EL (cell line): ENCODE measurements at regions not wholly inside any gene's neighbourhood (a gene's known extent, or its start where the extent isn't known, plus 50 kb on each side); places are given as distances from the start of the nearest gene placed in this dataset.
A peak's percentile ranks its signal among the peaks of the same experiment; 100 is the strongest.

Experiments
- DNase-seq: peaks from one replicate; pipeline ENCODE4 v3.0.0-alpha.2; 2016

GRCh38 chr11:92484570-92484969, 260.0 kb downstream of the FAT3 start:
- no peak for DNase-seq

GRCh38 chr11:92489826-92490399, 265.3 kb downstream of the FAT3 start:
- no peak for DNase-seq

GRCh38 chr11:92492372-92492771, 267.8 kb downstream of the FAT3 start:
- DNase-seq, result no peak

GRCh38 chr11:92495107-92495793, 270.6 kb downstream of the FAT3 start:
- DNase-seq, result no peak

- no peak for DNase-seq
Measured at GRCh38 chr11:92500453-92500852, 275.8 kb downstream of the FAT3 start.

- DNase-seq, result no peak
Measured at GRCh38 chr11:92501066-92501739, 276.6 kb downstream of the FAT3 start.

DNA sequence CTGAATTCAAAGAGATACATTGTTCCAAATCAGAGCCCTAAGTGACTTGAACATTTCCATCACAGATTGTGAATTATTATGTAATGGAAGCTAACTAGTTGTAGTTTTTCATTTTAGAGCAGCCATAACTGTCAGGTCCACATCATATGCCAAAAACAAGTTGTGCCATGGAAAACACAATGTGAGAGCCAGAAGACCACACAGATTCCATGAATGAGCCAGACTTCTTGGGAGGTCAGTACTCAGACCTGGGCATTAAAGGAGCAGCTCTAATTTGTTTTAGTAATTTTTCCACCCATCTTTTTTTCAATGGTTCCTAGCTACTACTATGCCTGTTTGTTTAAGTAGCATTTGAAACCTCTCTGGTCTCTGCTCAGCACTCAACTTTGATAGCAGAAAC, 279.4 kb downstream of the FAT3 start:
- DNase-seq, result no peak

GRCh38 chr11:92504534-92504933, 279.9 kb downstream of the FAT3 start:
- DNase-seq, result no peak

- peak; percentile 66 for DNase-seq
Measured at GRCh38 chr11:92505689-92506088, 281.1 kb downstream of the FAT3 start.

DNA sequence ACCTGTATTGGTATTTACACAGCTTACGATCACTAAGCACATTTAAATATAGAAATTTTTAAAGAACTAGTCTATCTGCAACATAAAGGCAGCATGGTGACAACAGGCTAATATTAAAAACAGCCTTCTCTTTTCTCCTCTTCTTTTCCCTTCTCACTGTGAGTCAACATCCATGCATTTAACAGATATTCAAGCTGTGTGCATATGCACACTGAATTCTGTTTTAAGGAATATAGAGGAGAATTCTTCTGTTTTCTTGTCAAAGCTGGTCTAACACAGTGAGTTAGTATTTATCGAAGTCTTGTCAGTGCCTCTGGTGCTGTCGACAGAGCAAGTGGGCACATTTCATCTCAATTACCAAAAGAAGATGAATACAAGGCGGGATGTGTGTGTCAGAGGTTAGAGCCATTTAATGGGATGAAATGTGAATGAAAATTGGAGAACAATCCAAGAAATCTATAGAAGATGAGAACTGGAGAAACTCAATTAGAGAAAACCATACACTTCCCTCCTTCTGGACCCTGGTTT, 282.3 kb downstream of the FAT3 start:
- DNase-seq, result no peak

DNA sequence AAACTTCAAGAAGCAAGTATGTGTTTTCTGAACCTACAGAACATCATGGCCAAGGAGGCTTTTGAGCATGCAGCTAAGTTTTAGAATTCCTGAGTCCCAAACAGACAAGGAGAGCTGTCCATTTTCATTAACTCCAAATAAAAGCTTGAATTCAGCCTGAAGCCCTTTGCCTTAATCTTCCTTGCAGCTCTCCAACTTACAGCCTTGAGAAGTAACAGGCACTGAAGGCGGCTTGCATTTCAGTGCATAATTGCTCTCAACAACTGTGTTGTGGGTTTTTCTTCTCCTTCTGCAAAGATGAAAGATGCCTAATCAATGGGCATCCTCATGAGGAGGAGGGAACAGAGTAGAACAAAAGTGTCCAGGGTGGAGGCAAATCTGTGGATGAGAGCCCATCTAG, 286.0 kb downstream of the FAT3 start:
- DNase-seq, result no peak

- no peak for DNase-seq
Measured at GRCh38 chr11:92511522-92512203, 287.0 kb downstream of the FAT3 start.

DNA sequence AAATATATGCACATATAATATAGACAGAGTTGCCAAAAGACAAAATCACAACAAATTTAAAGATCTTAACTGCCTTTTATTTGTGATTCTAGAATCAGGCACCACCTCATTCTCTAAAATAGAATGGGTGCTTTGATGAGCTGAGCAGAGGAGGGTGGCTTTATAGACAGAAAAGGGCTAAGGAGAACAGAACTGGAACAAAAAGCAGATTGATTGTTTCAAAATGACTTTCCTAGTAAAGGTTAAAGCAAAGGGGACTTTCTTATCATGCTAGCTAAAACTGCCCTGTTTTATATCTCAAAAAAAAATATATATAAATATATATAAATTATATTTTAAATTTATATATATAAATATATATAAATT, 287.6 kb downstream of the FAT3 start:
- DNase-seq, result no peak

GRCh38 chr11:92523611-92524010, 299.0 kb downstream of the FAT3 start:
- DNase-seq, result no peak

DNA sequence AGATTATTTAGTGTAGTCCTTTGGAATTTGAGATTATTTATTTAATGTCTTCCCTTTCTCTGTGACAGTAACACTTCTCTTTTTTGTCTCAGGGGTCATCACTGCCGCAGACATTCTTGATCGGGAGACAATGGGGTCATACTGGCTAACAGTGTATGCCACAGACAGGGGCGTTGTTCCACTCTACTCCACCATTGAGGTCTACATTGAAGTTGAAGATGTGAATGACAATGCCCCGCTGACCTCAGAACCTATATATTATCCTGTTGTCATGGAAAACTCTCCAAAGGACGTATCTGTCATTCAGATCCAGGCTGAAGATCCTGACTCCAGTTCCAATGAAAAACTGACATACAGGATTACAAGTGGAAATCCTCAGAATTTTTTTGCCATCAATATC, 299.9 kb downstream of the FAT3 start:
- DNase-seq, result no peak

GRCh38 chr11:92527467-92527866, 302.8 kb downstream of the FAT3 start:
- no peak for DNase-seq

DNA sequence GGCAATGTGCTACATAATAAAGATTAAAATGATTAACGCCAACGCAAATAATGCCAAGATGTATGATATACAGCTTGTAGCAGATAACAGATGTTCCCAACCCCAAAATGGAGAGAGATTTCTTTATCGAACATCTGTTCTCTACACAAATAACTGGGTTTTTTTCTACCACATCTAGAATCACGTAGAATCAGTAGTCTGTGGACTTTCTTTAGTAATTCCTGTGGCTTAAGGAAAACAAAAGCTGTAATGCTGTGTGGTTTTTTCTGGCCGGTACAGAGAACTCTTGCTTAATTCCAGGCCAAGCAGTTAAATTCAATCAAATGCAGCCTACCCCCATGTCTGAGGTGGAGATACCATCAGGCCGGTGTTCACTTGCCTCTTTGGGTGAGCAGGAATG, 303.4 kb downstream of the FAT3 start:
- DNase-seq, result peak; percentile 42

GRCh38 chr11:92531065-92531739, 306.6 kb downstream of the FAT3 start:
- no peak for DNase-seq

DNA sequence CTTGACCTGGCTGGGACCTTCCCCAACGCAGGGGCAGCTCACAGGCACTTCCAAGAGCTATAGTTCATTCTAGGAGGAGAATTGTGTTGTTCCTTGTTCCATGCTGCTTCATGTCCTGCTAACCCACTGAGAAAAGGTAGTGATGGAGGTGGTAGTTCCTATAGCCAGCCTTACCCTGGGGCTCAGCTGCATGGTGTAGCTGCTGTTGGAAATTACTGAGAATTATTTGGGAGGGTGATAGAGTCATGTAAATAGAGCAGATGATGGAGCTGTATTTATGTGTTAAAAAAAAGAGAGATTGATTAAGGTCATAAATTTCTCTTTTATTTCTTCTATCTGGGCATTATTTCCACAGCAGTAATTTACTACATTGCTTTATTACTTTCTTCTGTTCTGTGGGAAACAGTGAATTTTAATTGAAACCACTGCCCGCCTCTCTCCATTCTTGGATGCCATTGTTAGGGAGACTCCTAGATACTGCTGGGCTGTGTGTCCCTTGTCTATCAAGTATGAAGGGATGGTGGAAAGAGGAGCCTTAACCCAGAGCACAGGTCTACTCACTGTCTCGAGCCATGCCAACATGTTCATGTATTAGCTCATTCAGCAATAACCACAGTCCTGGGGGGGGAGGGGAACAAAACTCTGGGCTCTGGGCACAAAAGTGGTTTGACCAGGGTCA, 309.2 kb downstream of the FAT3 start:
- DNase-seq, result no peak

- no peak for DNase-seq
Measured at GRCh38 chr11:92536883-92537282, 312.3 kb downstream of the FAT3 start.

DNA sequence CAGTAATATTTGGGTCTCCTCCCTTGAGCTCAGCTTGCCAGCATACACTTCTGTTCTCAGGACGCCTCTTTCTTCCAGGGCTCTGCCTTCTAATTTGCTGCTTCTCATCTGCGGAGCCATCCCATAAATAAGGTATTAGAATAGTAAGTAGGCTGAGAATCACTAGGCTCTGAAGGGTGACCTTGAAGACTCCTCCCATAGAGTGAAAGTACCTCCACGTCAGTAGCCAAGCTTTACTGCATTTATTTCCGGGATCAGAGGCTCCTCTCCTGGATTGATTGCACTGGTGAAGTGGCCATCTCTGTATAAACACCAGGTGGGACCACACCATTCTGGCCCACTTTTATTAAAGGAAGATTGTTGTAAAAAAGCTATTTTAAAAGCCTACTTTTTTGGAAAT, 315.5 kb downstream of the FAT3 start:
- DNase-seq, result no peak

- DNase-seq, result no peak
Measured at GRCh38 chr11:92545906-92546471, 321.4 kb downstream of the FAT3 start.
